ENCODE measurements at regions not wholly inside any gene's neighbourhood (a gene's known extent, or its start where the extent isn't known, plus 50 kb on each side); places are given as distances from the start of the nearest gene placed in this dataset.

- no peak for DNase-seq
Measured at GRCh38 chr3:193879099-193879863, 256.7 kb upstream of the HES1 start.

GRCh38 chr3:193879864-193880242 is 256.1 kb upstream of the HES1 start:
- no peak for DNase-seq

- no peak for DNase-seq
Measured at GRCh38 chr3:193882091-193882490, 253.9 kb upstream of the HES1 start.

GRCh38 chr3:193883551-193883950 is 252.4 kb upstream of the HES1 start:
- no peak for DNase-seq

GRCh38 chr3:193884027-193884426 is 251.9 kb upstream of the HES1 start:
- no peak for DNase-seq

GRCh38 chr3:193884652-193885051 is 251.3 kb upstream of the HES1 start:
- DNase-seq, result no peak

- DNase-seq, result no peak
Measured at GRCh38 chr3:193885832-193886231, 250.1 kb upstream of the HES1 start.

GRCh38 chr3:193890016-193890897 is 245.7 kb upstream of the HES1 start:
- DNase-seq, result no peak

GRCh38 chr3:193894121-193894863 is 241.7 kb upstream of the HES1 start:
- no peak for DNase-seq

- no peak for DNase-seq
Measured at GRCh38 chr3:193895409-193895808, 240.5 kb upstream of the HES1 start.

- no peak for DNase-seq
Measured at GRCh38 chr3:193896419-193896818, 239.5 kb upstream of the HES1 start.

- DNase-seq, result no peak
Measured at GRCh38 chr3:193897288-193897687, 238.7 kb upstream of the HES1 start.

- no peak for DNase-seq
Measured at GRCh38 chr3:193897731-193898180, 238.2 kb upstream of the HES1 start.

- DNase-seq, result no peak
Measured at GRCh38 chr3:193899001-193899400, 236.9 kb upstream of the HES1 start.

- DNase-seq, result no peak
Measured at GRCh38 chr3:193901007-193901406, 234.9 kb upstream of the HES1 start.

GRCh38 chr3:193902607-193903511 is 233.1 kb upstream of the HES1 start:
- DNase-seq, result no peak

- DNase-seq, result no peak
Measured at GRCh38 chr3:193903512-193903817, 232.5 kb upstream of the HES1 start.

- no peak for DNase-seq
Measured at GRCh38 chr3:193903966-193904365, 232.0 kb upstream of the HES1 start.

- no peak for DNase-seq
Measured at GRCh38 chr3:193905541-193906396, 230.2 kb upstream of the HES1 start.

- DNase-seq, result no peak
Measured at GRCh38 chr3:193906849-193907410, 229.0 kb upstream of the HES1 start.

- DNase-seq, result no peak
Measured at GRCh38 chr3:193908181-193908744, 227.7 kb upstream of the HES1 start.
